ENCODE measurements at regions not wholly inside any gene's neighbourhood (a gene's known extent, or its start where the extent isn't known, plus 50 kb on each side); places are given as distances from the start of the nearest gene placed in this dataset.

- H3K27ac ChIP-seq: no peak overlapping the region
- ChIA-PET POLR2A (ENCODE audit: low non-redundant PET) (no interaction called here), CTCF (interaction anchor here (0.6 kb wide), 1 partner anchor 1068 kb away, joined by 5 read pairs; no protein-coding TSS in a partner anchor)
- DNase-seq (ENCODE audit: low spot score): peak; percentile 80
- TF ChIP-seq CTCF (conservative IDR thresholded peaks at IDR 0.05; ENCODE audit: low read depth): no peak
Measured at GRCh38 chr7:16083931-16084330, 337.4 kb downstream of the CRPPA start.

DNA sequence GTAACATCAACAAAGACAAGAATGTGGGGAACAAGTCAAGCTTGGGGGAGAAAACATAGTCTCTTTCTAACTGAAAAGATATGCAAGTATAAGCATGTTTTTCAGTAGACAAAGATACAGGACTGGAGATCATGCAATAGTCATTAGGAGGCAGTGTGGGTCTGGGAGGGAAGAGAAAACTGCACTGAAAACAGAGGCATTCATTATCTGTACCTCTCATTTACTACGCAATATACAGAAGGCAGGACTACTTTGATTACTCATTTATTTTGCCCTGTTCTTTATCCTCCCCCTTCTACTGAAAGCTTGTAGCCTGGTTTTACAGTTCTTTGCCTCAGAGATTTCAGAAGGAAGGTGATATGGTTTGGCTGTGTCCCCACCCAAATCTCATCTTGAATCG lies 341.2 kb downstream of the CRPPA start:
- ChIA-PET CTCF (interaction anchor here (0.6 to 0.7 kb wide), 2 partner anchors 26 to 485 kb away, joined by 3 to 4 read pairs; no protein-coding TSS in a partner anchor), POLR2A (ENCODE audit: low non-redundant PET) (no interaction called here)
- no peak for DNase-seq (ENCODE audit: low spot score)
- TF ChIP-seq CTCF (conservative IDR thresholded peaks at IDR 0.05; ENCODE audit: low read depth): no peak
- H3K27ac ChIP-seq: no peak overlapping the region

- H3K27ac ChIP-seq: no peak overlapping the region
- ChIA-PET POLR2A (ENCODE audit: low non-redundant PET) (no interaction called here), CTCF (no interaction called here)
- no peak for DNase-seq (ENCODE audit: low spot score)
- no peak for TF ChIP-seq CTCF (conservative IDR thresholded peaks at IDR 0.05; ENCODE audit: low read depth)
Measured at GRCh38 chr7:16079723-16080122, 341.6 kb downstream of the CRPPA start.

DNA sequence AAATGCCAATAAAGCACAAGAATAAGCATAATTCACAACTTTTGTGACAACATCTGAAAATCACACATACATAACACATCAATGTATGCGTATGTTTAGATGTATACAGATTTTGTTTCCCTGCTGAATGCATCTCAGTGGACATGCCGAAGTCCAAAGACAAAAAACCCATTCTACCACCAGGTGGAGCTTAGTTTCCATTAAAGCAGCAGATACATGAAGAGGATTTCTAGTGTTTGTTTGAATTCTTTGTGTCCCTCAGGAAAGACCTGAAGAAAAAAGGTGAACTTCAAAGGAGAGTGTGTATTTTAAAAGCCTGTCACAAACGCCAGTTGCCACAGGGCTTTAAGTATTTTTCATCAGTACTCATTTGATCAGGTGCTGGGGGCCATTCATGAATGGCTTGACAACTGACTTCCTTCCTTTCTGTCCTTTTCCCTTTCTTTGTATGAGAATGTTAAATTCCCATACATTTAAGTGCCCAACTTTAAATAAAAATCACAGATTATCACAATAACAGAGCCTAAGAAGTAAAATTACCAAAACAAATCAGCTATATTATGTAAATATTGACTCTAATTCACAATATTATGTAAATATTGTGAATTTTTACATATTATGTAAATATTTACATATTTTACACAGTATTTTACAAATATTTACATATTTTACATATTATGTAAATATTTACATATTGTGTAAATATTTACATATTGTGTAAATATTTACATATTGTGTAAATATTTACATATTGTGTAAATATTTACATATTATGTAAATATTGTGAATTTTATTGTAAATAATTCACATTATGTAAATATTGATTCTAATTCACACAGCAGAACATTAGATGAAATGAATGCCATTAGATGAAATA lies 343.0 kb downstream of the CRPPA start:
- CTCF ChIA-PET: interaction anchor here (0.6 to 1.7 kb wide), 6 partner anchors 17 to 542 kb away, joined by 3 to 15 read pairs (median 4); no protein-coding TSS in a partner anchor
- POLR2A ChIA-PET (ENCODE audit: low non-redundant PET): no interaction called here
- TF ChIP-seq CTCF (conservative IDR thresholded peaks at IDR 0.05; ENCODE audit: low read depth): peak; percentile 82
- peak; percentile 38 for DNase-seq (ENCODE audit: low spot score)
- no peak overlapping the region for H3K27ac ChIP-seq

DNA sequence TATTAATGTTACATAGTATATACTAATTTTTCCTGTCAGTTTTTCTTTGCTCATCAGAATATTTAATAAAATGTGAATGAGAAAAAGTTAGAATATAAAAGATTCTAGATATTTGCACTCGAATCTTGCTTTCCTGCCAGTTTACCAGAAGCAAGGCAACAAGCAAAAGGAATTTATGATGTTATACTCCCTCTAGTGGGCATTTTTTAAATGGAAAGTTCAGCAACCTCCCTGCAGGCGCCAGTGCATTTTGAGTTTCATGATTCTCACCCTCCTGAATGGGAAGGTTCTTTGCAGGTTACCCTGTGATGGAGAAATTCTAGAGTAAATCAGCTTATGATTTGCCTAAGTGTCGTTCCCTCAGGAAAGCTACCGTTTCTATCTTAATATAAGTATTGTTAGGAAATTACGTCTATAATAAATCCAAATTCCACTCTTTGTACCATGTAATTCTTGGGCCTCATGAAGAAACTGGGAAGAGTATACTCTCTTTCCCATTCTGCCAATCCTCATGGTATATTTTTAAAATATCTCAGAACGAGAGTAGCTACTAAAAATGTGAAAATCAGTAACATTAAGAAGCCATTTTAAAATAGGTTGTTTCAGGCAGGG lies 350.0 kb downstream of the CRPPA start:
- CTCF ChIA-PET: no interaction called here
- DNase-seq (ENCODE audit: low spot score): peak; percentile 45
- POLR2A ChIA-PET (ENCODE audit: low non-redundant PET): no interaction called here

GRCh38 chr7:16070806-16071205 lies 350.5 kb downstream of the CRPPA start:
- POLR2A ChIA-PET (ENCODE audit: low non-redundant PET): no interaction called here
- CTCF ChIA-PET: no interaction called here
- TF ChIP-seq CTCF (conservative IDR thresholded peaks at IDR 0.05; ENCODE audit: low read depth): no peak
- DNase-seq (ENCODE audit: low spot score): no peak
- H3K27ac ChIP-seq: no peak overlapping the region

More for the DNA sequence above, 350.0 kb downstream of the CRPPA start:
- no peak overlapping the region for H3K27ac ChIP-seq
- peak; percentile 81 for TF ChIP-seq CTCF (conservative IDR thresholded peaks at IDR 0.05; ENCODE audit: low read depth)
